Panc1 (cell line): ENCODE measurements at regions not wholly inside any gene's neighbourhood (a gene's known extent, or its start where the extent isn't known, plus 50 kb on each side); places are given as distances from the start of the nearest gene placed in this dataset.

Source experiments
- ATAC-seq: fragments of 200-7000 bp; cut with Tn5 transposase; 2 replicates; pipeline ENCODE4 v1.9.1; 2020; ENCODE audit warnings: mild to moderate bottlenecking, moderate library complexity
- BruUV-seq: library from RNA; stranded (reverse); fragments of 400-500 nt; replicated peaks from 2 replicates; lab custom pipeline; 2021; lab: Mats Ljungman, UMichigan
- CTCF ChIA-PET: fragments of 300-600 bp; sonication (Branson Sonifier 250); formaldehyde crosslinking; loops from one replicate; lab custom pipeline; 2022; ENCODE audit warnings: antibody characterized with exemption; lab: Charles Lee
- POLR2A ChIA-PET: fragments of 300-600 bp; sonication (Branson Sonifier 250); formaldehyde crosslinking; loops from one replicate; lab custom pipeline; 2022; ENCODE audit warnings: antibody characterized with exemption; lab: Charles Lee
- DNase-seq: peaks from one replicate; pipeline ENCODE4 v3.0.0-alpha.2; 2010; ENCODE audit warnings: low read depth, low spot score
- H3K27ac ChIP-seq: 2 replicates; pipeline ENCODE4 v1.5.1; 2011; ENCODE audit warnings: mild to moderate bottlenecking, low read length, inconsistent platforms
- H3K27me3 ChIP-seq: fragments of 200-500 bp; sonication (Bioruptor generic); 2 replicates; pipeline ENCODE4 v1.6.0; 2014; ENCODE audit warnings: low read length, inconsistent platforms; ENCODE audit not compliant: control insufficient read depth, insufficient read depth
- H3K36me3 ChIP-seq: fragments of 200-500 bp; sonication (Bioruptor generic); 2 replicates; pipeline ENCODE4 v1.5.1; 2014; ENCODE audit warnings: inconsistent platforms, mild to moderate bottlenecking, low read length, moderate library complexity; ENCODE audit not compliant: control insufficient read depth, insufficient read depth
- H3K4me1 ChIP-seq: 2 replicates; pipeline ENCODE4 v1.5.1; 2011; ENCODE audit warnings: inconsistent platforms, mild to moderate bottlenecking, low read length, moderate library complexity; ENCODE audit not compliant: control insufficient read depth, insufficient read depth
- H3K4me3 ChIP-seq, 2 experiments: 2 replicates each; pipeline ENCODE4 v1.5.1; 2011 to 2012; ENCODE audit warnings: low read depth in 2 of 2, low read length in 2 of 2, mild to moderate bottlenecking in 2 of 2, inconsistent platforms in 1 of 2, moderate library complexity in 1 of 2
- H3K9me3 ChIP-seq: fragments of 200-500 bp; sonication (Bioruptor generic); 2 replicates; pipeline ENCODE4 v1.5.1; 2014; ENCODE audit warnings: low read depth, mild to moderate bottlenecking, inconsistent platforms, low read length, moderate library complexity; ENCODE audit not compliant: control insufficient read depth, insufficient read depth
- POLR2AphosphoS5 ChIP-seq: IDR thresholded peaks from 2 replicates; pipeline ENCODE4 v1.6.1; 2012; ENCODE audit warnings: mild to moderate bottlenecking, low read depth, low read length, moderate library complexity
- SIN3A ChIP-seq: IDR thresholded peaks from 2 replicates; pipeline ENCODE4 v1.6.1; 2012; ENCODE audit warnings: low read depth, mild to moderate bottlenecking, low read length, moderate library complexity, borderline replicate concordance; ENCODE audit not compliant: insufficient read depth
- TCF7L2 ChIP-seq: IDR thresholded peaks from 2 replicates; pipeline ENCODE4 v1.6.1; 2011; ENCODE audit warnings: mild to moderate bottlenecking, low read depth, low read length, inconsistent platforms
- in situ Hi-C: cut with HindIII; loops from 2 replicates; pipeline ENCODE4 v1.10.0; 2016; ENCODE audit warnings: low sequenced_read_pairs, low pct_unique_long_range_greater_than_20kb
- intact Hi-C: fragments of 100-400 bp; cut with micrococcal nuclease; formaldehyde crosslinking; loops from one replicate; pipeline ENCODE4 v1.10.0; 2022; ENCODE audit not compliant: unreplicated experiment
- TF ChIP-seq, protein P1 (sequence below), 2 experiments: IDR thresholded peaks; 2 replicates each; pipeline ENCODE4 v1.6.1; 2011 to 2012; ENCODE audit warnings: low read depth in 2 of 2, control low read depth in 1 of 2, low read length in 1 of 2, mild to moderate bottlenecking in 1 of 2, moderate library complexity in 1 of 2; ENCODE audit not compliant: insufficient read depth in 1 of 2
- TF ChIP-seq, protein P2 (sequence below): fragments of 450-650 bp; IDR thresholded peaks from 2 replicates; pipeline ENCODE4 v1.5.1; 2017; ENCODE audit warnings: mild to moderate bottlenecking

DNA sequence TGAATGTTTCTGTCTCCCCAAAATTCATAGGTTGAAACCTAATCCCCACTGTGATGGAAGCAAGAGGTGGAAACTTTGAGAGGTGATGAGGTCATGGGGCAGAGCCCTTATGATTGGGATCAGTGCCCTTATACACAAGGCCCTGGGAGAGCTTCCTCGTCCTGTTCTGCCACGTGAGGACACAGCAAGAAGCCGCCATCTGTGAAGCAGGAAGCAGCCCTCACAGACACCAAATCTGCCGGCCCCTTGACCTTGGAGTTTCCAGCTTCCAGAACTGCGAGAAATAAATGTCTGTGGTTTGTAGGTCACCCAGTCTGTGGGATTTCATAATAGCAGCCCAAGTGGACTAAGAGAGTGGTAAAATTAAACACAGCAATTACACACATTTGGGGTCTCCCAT is 737.4 kb downstream of the UQCRFS1 start:
- CTCF ChIA-PET = no interaction called here
- in situ Hi-C loops = no loop called here
- POLR2A ChIA-PET = no interaction called here

DNA sequence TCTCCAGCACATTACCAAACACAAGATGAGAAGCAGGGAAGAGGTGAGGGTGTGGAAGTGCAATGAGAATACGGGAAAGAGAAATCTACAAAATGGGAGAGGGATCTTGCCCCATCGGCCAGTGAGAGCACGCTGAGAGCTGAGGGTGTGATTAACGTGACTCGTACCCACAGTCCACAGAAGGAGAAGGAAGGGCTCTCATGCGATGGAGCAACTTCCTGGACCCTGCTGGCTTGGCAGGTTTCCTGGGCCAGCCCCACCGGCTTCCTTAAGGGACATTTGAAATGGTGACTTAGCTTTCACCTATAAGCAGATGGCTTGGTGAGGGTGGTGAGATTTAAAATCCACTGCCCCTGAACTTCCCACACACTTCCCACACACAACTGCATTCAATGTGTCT is 740.1 kb downstream of the UQCRFS1 start:
- Histone ChIP-seq H3K4me3 (no peak overlapping the region), H3K9me3 (no peaks in the 10 kb centered on the region), H3K27me3 (no peaks in the 10 kb centered on the region; the same call in 1 of the 2 replicates), H3K36me3 (no peaks in the 10 kb centered on the region), H3K27ac (no peak overlapping the region), H3K4me1 (no peaks in the 10 kb centered on the region)
- ATAC-seq (no peak), DNase-seq (no peak)
- intact Hi-C loops (no loop called here), in situ Hi-C loops (no loop called here)
- CTCF ChIA-PET = interaction anchor here (0.7 kb wide), 1 partner anchor 77 kb away, joined by 6 read pairs; no protein-coding TSS in a partner anchor
- BruUV-seq = no TSS peak
- POLR2A ChIA-PET = no interaction called here
- TF ChIP-seq TCF7L2 = no peak
- TF ChIP-seq, protein P1, sequence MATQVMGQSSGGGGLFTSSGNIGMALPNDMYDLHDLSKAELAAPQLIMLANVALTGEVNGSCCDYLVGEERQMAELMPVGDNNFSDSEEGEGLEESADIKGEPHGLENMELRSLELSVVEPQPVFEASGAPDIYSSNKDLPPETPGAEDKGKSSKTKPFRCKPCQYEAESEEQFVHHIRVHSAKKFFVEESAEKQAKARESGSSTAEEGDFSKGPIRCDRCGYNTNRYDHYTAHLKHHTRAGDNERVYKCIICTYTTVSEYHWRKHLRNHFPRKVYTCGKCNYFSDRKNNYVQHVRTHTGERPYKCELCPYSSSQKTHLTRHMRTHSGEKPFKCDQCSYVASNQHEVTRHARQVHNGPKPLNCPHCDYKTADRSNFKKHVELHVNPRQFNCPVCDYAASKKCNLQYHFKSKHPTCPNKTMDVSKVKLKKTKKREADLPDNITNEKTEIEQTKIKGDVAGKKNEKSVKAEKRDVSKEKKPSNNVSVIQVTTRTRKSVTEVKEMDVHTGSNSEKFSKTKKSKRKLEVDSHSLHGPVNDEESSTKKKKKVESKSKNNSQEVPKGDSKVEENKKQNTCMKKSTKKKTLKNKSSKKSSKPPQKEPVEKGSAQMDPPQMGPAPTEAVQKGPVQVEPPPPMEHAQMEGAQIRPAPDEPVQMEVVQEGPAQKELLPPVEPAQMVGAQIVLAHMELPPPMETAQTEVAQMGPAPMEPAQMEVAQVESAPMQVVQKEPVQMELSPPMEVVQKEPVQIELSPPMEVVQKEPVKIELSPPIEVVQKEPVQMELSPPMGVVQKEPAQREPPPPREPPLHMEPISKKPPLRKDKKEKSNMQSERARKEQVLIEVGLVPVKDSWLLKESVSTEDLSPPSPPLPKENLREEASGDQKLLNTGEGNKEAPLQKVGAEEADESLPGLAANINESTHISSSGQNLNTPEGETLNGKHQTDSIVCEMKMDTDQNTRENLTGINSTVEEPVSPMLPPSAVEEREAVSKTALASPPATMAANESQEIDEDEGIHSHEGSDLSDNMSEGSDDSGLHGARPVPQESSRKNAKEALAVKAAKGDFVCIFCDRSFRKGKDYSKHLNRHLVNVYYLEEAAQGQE (IDR thresholded peaks at IDR 0.05; ENCODE audit: insufficient read depth in 1 of 2, low read depth in 2 of 2, low read length in 1 of 2) = no peak
- TF ChIP-seq, protein P2, sequence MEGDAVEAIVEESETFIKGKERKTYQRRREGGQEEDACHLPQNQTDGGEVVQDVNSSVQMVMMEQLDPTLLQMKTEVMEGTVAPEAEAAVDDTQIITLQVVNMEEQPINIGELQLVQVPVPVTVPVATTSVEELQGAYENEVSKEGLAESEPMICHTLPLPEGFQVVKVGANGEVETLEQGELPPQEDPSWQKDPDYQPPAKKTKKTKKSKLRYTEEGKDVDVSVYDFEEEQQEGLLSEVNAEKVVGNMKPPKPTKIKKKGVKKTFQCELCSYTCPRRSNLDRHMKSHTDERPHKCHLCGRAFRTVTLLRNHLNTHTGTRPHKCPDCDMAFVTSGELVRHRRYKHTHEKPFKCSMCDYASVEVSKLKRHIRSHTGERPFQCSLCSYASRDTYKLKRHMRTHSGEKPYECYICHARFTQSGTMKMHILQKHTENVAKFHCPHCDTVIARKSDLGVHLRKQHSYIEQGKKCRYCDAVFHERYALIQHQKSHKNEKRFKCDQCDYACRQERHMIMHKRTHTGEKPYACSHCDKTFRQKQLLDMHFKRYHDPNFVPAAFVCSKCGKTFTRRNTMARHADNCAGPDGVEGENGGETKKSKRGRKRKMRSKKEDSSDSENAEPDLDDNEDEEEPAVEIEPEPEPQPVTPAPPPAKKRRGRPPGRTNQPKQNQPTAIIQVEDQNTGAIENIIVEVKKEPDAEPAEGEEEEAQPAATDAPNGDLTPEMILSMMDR = no peak
- no peak for TF ChIP-seq SIN3A
- TF ChIP-seq POLR2AphosphoS5 = no peak

More for the DNA sequence above, 737.4 kb downstream of the UQCRFS1 start:
- Histone ChIP-seq H3K27ac (no peak overlapping the region), H3K36me3 (no peaks in the 10 kb centered on the region), H3K4me3 (no peak overlapping the region), H3K27me3 (no peaks in the 10 kb centered on the region), H3K4me1 (no peaks in the 10 kb centered on the region), H3K9me3 (no peaks in the 10 kb centered on the region)
- ATAC-seq (no peak), DNase-seq (no peak)
- BruUV-seq = no TSS peak
- intact Hi-C loops = no loop called here
- TF ChIP-seq TCF7L2 (no peak), SIN3A (no peak), POLR2AphosphoS5 (no peak)
- TF ChIP-seq, protein P1 (IDR thresholded peaks at IDR 0.05; ENCODE audit: insufficient read depth in 1 of 2, low read depth in 2 of 2, low read length in 1 of 2) = no peak
- TF ChIP-seq, protein P2 = no peak
